HG02759 (cell line): ENCODE measurements at regions not wholly inside any gene's neighbourhood (a gene's known extent, or its start where the extent isn't known, plus 50 kb on each side); places are given as distances from the start of the nearest gene placed in this dataset.

ENCODE experiments used
- ATAC-seq: cut with Tn5 transposase; IDR thresholded peaks from one replicate; pipeline ENCODE4 v1.9.1; 2021; ENCODE audit warnings: mild to moderate bottlenecking, moderate library complexity; ENCODE audit not compliant: unreplicated experiment

- ATAC-seq, result no peak
These were observed 65.6 kb upstream of the PCDH18 start for GRCh38 chr4:137597752-137598430.

- no peak for ATAC-seq
These were observed 55.5 kb upstream of the PCDH18 start for GRCh38 chr4:137587796-137588195.

- ATAC-seq, result no peak
These were observed 51.4 kb upstream of the PCDH18 start for GRCh38 chr4:137583671-137584070.
